Breast epithelium (tissue), 4 donors: ENCODE measurements at regions not wholly inside any gene's neighbourhood (a gene's known extent, or its start where the extent isn't known, plus 50 kb on each side); places are given as distances from the start of the nearest gene placed in this dataset.

Experiments used
- DNase-seq, 2 donors: peaks; one replicate each; pipeline ENCODE4 v3.0.0-alpha.2; 2019; ENCODE audit warnings: low spot score in 2 of 2
- H3K27ac ChIP-seq, 2 donors: fragments of 200-600 bp; sonication (generic) in 1 of 2; one replicate each; pipeline ENCODE4 v1.5.1; 2016 to 2019; ENCODE audit warnings: mild to moderate bottlenecking in 1 of 2
- H3K27me3 ChIP-seq, 2 donors: fragments of 200-600 bp; sonication (generic) in 1 of 2; one replicate each; pipeline versions ENCODE4 v1.5.1 to v1.6.0; 2017 to 2019; ENCODE audit warnings: control low read depth in 1 of 2, mild to moderate bottlenecking in 1 of 2
- H3K36me3 ChIP-seq: fragments of 200-600 bp; one replicate; pipeline ENCODE4 v1.5.1; 2019
- H3K4me1 ChIP-seq, 2 donors: fragments of 200-600 bp; sonication (generic); one replicate each; pipeline ENCODE4 v1.5.1; 2016 to 2019; ENCODE audit warnings: control low read depth in 1 of 2
- H3K4me3 ChIP-seq, 3 donors: fragments of 200-600 bp; sonication (generic); 1 replicate in 2 of 3; 2 replicates in 1 of 3; pipeline ENCODE4 v1.5.1; 2016 to 2019; ENCODE audit warnings: mild to moderate bottlenecking in 3 of 3, moderate library complexity in 2 of 3
- H3K9me3 ChIP-seq, 2 donors: fragments of 200-600 bp; sonication (generic) in 1 of 2; one replicate each; pipeline ENCODE4 v1.5.1; 2016 to 2019; ENCODE audit warnings: control low read depth in 1 of 2
- POLR2A ChIP-seq: fragments of 450-650 bp; IDR thresholded peaks from one replicate; pipeline ENCODE4 v1.6.1; 2016; ENCODE audit warnings: antibody characterized with exemption, mild to moderate bottlenecking, moderate library complexity
- POLR2AphosphoS5 ChIP-seq, 3 donors: sonication (generic); formaldehyde crosslinking; IDR thresholded peaks; one replicate each; pipeline ENCODE4 v1.6.1; 2017; ENCODE audit warnings: antibody characterized with exemption in 3 of 3
- intact Hi-C: fragments of 100-400 bp; cut with DNase I; formaldehyde crosslinking; loops from one replicate; pipeline ENCODE4 v1.15.1; 2023; ENCODE audit warnings: low total_unique reads
- TF ChIP-seq, protein P1 (sequence below), 3 donors: fragments of 450-650 bp; IDR thresholded peaks; one replicate each; pipeline ENCODE4 v1.5.1; 2016 to 2017; ENCODE audit warnings: antibody characterized with exemption in 3 of 3, mild to moderate bottlenecking in 3 of 3, moderate library complexity in 3 of 3

DNA sequence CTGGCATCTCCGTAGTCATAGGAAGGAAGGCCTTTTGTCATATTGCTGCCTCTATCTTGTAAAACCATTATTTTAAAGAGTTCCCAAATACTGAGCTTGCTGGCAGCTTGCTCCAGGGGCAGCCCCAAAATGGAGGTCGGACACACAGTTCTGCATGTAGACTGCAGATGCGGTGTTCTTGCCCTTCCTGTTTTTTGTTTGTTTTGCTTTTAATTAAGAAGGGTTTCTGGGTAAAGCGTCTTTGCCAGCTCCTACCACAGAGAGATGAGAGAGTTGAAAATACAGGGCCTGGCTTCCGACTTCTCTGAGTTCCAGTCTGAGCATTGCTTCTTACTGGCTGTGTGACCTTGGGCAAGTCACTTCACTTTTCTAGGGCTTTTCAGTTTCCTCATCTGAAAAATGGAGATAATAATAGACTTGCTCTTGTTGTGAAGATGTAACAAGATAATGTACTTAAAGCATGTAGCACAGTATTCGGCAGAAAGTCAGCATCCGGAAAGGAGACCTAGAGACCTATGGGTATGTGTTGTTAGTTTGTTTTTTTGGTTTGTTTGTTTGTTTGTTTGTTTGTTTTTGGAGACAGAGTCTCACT, 67.8 kb upstream of the GSE1 start:
- no peak overlapping the region for H3K4me3 ChIP-seq
- no peak for DNase-seq
- H3K9me3 ChIP-seq = no peaks in the 10 kb centered on the region
- intact Hi-C loops = no loop called here
- H3K36me3 ChIP-seq = no peaks in the 10 kb centered on the region
- no peaks in the 10 kb centered on the region for H3K27me3 ChIP-seq
- no peak overlapping the region for H3K27ac ChIP-seq
- TF ChIP-seq POLR2AphosphoS5 (IDR thresholded peaks at IDR 0.05) (no peak), POLR2A (no peak)
- TF ChIP-seq, protein P1, sequence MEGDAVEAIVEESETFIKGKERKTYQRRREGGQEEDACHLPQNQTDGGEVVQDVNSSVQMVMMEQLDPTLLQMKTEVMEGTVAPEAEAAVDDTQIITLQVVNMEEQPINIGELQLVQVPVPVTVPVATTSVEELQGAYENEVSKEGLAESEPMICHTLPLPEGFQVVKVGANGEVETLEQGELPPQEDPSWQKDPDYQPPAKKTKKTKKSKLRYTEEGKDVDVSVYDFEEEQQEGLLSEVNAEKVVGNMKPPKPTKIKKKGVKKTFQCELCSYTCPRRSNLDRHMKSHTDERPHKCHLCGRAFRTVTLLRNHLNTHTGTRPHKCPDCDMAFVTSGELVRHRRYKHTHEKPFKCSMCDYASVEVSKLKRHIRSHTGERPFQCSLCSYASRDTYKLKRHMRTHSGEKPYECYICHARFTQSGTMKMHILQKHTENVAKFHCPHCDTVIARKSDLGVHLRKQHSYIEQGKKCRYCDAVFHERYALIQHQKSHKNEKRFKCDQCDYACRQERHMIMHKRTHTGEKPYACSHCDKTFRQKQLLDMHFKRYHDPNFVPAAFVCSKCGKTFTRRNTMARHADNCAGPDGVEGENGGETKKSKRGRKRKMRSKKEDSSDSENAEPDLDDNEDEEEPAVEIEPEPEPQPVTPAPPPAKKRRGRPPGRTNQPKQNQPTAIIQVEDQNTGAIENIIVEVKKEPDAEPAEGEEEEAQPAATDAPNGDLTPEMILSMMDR (IDR thresholded peaks at IDR 0.05) = no peak
- H3K4me1 ChIP-seq = no peaks in the 10 kb centered on the region

DNA sequence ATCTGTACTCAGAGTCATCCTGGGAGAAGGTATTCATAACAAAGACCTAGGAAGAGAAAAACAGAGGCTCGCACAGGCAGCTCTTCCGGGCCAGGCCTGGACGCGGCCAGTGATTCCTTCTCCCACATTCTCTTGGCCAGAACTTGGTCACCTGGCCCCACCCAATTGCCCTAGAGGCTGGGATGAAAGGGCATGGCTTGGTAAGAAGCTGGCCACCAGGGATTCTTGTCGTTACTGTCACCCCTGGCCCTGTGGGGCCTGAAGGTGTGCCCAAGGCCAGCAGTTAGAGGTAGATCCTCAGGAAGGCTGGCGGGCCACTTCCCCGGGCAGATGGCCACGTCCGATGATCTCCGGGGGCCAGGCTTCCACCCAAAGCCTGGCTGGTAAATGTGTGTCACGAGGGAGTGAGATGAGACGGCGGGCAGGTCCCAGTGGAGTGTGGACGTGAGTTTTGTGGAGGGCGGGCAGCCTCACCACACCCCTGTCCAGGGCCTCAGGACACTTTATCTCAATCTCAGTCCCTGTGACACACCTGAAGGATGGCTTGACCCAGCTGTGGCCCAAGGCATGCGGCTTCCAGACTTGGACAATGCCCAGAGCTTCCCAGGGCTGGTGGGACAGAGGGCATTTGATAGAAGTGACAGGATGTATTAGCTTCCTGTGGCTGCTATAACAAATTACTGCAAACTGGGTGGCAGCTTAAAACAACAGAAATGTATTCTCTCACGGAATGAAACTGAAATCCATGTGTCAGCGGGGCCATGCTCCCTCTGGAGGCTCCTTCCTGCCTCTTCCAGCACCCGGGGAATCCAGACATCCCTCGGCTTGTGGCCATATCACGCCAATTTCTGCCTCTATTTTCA, 66.3 kb upstream of the GSE1 start:
- Histone ChIP-seq H3K27ac (peak overlapping the region in 1 of 2 donors; percentile 52), H3K9me3 (no peaks in the 10 kb centered on the region), H3K4me3 (no peak overlapping the region), H3K36me3 (no peaks in the 10 kb centered on the region), H3K27me3 (no peaks in the 10 kb centered on the region), H3K4me1 (no peaks in the 10 kb centered on the region)
- TF ChIP-seq POLR2A (no peak), POLR2AphosphoS5 (IDR thresholded peaks at IDR 0.05) (no peak)
- TF ChIP-seq, protein P1 (IDR thresholded peaks at IDR 0.05) = no peak
- intact Hi-C loops = loop anchor here (1.0 kb wide), 1 partner anchor 29 kb away; no protein-coding TSS in a partner anchor
- no peak for DNase-seq

DNA sequence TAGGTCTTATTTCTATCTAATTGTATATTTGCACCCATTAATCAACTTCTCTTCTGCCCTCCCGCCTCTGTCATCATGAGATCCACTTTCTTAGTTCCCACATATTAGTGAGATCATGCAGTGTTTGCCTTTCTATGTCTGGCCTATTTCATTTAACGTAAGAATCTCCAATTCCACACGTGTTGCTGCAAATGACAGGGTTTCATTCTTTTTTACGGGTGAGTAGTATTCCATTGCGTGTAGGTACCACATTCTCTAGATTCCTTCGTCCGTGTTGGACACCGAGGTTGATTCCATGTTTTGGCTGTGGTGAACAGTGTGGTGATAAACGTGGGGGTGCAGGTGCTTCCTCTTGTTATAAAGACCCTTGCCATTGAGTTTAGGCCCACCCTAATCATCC, 64.7 kb upstream of the GSE1 start:
- TF ChIP-seq POLR2AphosphoS5 (IDR thresholded peaks at IDR 0.05) (no peak), POLR2A (no peak)
- TF ChIP-seq, protein P1 (IDR thresholded peaks at IDR 0.05) = no peak
- Histone ChIP-seq H3K36me3 (no peaks in the 10 kb centered on the region), H3K27me3 (no peaks in the 10 kb centered on the region), H3K27ac (no peak overlapping the region), H3K9me3 (no peaks in the 10 kb centered on the region), H3K4me1 (peaks cover 0 to 3% of the 10 kb centered on the region in 2 donors), H3K4me3 (no peak overlapping the region)
- DNase-seq = no peak
- intact Hi-C loops = no loop called here

DNA sequence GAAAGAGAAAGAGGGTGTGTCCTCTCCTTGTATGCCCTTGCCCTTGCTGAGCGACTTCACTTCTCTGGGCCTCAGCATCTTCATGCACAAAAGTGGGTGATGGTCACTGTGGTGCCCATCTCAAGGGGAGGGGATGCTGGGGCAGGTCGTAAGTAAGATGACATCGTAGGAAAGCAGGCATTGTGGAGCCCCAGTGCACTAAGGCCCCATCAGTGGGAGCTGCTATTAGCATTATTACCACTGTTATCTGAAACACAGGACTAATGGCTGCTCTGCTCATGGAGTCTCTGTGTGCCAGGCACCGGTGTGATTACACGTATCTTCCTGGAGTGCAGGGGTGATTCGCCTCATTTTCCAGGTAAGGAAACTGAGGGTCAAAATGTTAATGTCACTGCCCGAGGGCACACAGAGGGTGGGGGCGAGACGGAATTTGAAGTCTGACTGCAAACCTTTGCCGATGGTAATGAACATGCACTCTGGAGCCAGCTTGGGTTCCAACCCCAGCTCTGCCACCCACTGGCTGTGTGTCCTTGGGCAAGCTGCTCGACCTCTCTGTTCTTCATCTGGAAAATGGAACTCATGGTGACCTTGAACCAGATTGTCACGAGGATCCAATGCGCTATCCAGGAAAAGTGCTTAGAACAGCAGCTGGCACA, 63.2 kb upstream of the GSE1 start:
- no peaks in the 10 kb centered on the region for H3K27me3 ChIP-seq
- TF ChIP-seq POLR2AphosphoS5 (IDR thresholded peaks at IDR 0.05) (no peak), POLR2A (no peak)
- TF ChIP-seq, protein P1 (IDR thresholded peaks at IDR 0.05) = no peak
- no peak overlapping the region for H3K27ac ChIP-seq
- peaks cover 0 to 3% of the 10 kb centered on the region in 2 donors for H3K4me1 ChIP-seq
- no peaks in the 10 kb centered on the region for H3K36me3 ChIP-seq
- no peak overlapping the region for H3K4me3 ChIP-seq
- DNase-seq = no peak
- intact Hi-C loops = loop anchor here (10.0 kb wide), 1 partner anchor 65 kb away; the partner anchor contains the start of gene GSE1
- H3K9me3 ChIP-seq = no peaks in the 10 kb centered on the region
